CD4-positive, alpha-beta T cell treated with Interleukin-12 subunit alpha and Interleukin-12 subunit beta, for 1 hour (primary cell): ENCODE measurements at regions not wholly inside any gene's neighbourhood (a gene's known extent, or its start where the extent isn't known, plus 50 kb on each side); places are given as distances from the start of the nearest gene placed in this dataset.

Experiments used
- DNase-seq: peaks from one replicate; pipeline ENCODE4 v3.0.0-alpha.2; 2020

DNA sequence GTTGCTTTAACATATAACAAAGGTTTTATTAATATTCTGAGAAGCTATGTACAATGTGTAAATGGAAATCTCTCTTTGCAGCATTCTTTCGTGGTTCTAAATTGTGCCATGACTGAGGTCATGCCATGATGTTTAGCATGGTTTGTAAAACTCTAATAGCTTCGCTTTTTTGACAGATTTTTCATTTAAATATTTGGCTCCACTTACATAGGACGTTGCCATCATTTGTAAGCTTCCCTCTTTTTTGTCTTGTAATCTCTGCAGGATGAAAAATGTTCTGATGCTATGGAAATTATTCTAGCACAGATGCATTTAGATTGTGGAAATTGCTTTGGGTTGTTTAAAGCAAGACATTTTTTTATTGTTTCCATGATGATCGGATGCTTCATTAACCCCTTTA is 1054.8 kb downstream of the MAT2B start:
- no peak for DNase-seq

- DNase-seq = no peak
Measured at GRCh38 chr5:164561933-164562872, 1056.8 kb downstream of the MAT2B start.

DNA sequence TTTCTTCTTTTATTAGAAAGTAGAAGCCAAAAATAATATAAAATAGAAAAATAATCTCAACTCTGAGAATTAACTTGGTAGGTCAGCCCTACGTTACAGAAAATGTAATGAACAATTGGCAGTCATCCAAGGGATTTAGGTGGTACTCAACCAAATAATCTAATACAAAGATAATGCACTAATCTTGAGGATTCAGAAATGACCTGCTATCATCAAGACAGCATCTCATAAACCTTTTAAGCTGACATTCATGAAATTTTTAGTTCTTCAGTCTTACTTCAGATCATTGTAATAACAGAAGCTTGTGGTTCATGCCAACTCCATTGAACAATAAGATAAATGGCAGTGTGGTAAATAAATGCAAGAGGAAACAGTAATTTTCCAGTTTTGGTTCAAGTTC is 1058.0 kb downstream of the MAT2B start:
- no peak for DNase-seq

GRCh38 chr5:164573397-164573796 is 1068.0 kb downstream of the MAT2B start:
- no peak for DNase-seq

DNA sequence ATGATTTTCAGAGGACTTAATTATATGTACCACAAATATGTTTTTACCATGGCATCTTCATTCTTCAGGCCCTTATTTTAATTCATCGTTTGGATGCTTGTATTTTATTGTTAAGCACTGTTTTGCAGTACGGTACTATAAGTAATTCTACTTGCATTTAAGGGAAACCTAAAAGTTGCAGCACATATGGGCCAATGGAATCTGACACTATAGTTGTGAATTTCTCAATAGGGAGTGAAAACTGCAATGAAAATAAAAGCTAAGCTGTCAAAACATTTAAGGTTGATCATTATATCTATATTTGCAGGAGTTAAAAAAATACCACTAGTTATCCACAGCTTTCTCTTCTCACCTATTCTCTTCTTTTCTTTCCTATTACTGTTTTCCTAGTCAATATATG is 1071.8 kb downstream of the MAT2B start:
- no peak for DNase-seq

- DNase-seq = no peak
Measured at GRCh38 chr5:164577742-164578141, 1072.3 kb downstream of the MAT2B start.

- DNase-seq = no peak
Measured at GRCh38 chr5:164578401-164578800, 1073.0 kb downstream of the MAT2B start.

DNA sequence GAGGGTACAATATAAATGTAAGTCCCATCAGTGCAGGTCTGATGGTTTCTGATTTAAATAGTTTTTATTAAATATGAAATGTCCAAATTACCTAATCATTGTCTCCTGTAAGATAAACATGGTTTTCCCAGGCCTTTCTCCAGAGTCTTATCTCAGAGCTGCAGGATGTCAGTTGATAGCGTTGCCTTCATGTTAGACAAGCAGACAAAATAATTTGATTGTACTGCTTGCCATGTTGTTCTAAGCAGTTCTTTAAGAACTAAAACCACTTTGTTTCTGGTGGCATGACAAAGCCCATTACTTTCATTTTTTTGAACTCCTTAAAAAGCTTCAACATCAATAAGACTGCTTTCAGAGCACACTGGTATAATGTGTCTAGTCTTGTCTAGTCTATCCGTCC is 1073.5 kb downstream of the MAT2B start:
- DNase-seq = no peak

GRCh38 chr5:164580155-164580554 is 1074.7 kb downstream of the MAT2B start:
- no peak for DNase-seq

GRCh38 chr5:164581889-164582288 is 1076.5 kb downstream of the MAT2B start:
- no peak for DNase-seq

GRCh38 chr5:164593982-164594381 is 1088.6 kb downstream of the MAT2B start:
- DNase-seq = no peak

GRCh38 chr5:164597293-164597900 is 1092.0 kb downstream of the MAT2B start:
- no peak for DNase-seq

- no peak for DNase-seq
Measured at GRCh38 chr5:164600274-164600673, 1094.9 kb downstream of the MAT2B start.

DNA sequence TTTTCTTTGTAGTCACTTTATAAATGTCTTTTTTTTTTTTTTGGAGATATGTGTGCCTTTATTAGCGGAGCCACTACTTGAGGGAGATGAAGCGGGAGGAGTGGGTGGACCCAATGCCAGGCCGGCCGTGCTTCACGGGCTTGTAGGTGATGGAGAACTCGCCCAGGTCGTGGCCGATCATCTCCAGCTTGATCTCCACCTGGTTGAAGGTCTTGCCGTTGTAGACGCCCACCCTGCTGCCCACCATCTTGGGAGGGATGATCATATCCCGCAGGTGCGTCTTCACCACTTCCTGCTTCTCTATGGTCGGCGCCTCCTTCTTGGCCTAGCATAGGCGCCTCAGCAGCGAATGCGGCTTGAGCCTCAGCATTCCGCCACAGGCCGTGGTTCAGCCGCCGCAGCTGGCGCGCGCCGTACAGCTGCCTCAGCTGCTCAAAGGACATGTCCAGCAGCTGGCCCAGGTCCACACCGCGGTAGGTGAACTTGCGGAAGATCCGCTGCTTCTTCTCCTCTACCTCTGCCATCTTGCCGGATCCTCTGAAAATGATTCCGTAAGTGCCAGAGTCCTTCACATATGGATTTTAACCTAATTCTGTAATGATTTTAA is 1095.6 kb downstream of the MAT2B start:
- DNase-seq = no peak

GRCh38 chr5:164608507-164608906 is 1103.1 kb downstream of the MAT2B start:
- no peak for DNase-seq

DNA sequence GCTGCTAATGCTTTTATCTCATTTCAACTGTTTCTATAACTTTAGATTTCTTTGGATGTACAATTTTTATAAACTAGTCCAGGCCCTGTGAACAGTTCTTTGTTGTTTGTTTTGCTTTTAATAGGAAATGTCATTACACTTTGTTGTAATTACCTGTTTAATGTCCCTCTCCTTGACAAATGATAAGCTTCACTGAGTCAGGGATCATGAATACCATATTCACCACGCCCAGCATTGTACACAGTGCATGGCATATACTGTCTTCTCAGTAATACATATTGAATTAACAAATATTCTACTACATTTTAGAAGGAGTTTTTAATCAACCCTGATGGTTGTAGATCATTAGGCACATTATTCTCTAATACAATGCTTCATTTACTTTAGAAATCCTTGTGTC is 1105.0 kb downstream of the MAT2B start:
- no peak for DNase-seq

GRCh38 chr5:164614707-164615106 is 1109.3 kb downstream of the MAT2B start:
- no peak for DNase-seq

DNA sequence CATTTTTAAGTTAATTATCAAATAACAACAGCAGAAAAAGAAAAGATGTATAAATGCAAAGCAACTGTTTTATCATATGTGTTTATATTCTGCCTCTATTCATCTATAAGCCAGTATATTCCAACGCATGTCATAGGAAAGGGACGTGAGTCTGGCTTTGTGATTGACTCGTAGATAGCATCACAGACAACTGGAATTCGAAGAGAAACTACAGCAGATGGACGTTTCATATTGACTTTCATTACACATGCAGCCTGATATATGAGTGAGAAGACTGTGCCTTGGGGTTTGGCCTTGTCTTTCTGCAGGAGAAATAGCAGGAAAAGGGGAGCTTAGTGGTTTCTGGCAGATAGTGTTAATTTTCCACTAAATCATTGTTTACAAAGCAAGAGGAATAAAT is 1111.9 kb downstream of the MAT2B start:
- no peak for DNase-seq

- no peak for DNase-seq
Measured at GRCh38 chr5:164627021-164627420, 1121.6 kb downstream of the MAT2B start.

- no peak for DNase-seq
Measured at GRCh38 chr5:164636456-164636855, 1131.0 kb downstream of the MAT2B start.

DNA sequence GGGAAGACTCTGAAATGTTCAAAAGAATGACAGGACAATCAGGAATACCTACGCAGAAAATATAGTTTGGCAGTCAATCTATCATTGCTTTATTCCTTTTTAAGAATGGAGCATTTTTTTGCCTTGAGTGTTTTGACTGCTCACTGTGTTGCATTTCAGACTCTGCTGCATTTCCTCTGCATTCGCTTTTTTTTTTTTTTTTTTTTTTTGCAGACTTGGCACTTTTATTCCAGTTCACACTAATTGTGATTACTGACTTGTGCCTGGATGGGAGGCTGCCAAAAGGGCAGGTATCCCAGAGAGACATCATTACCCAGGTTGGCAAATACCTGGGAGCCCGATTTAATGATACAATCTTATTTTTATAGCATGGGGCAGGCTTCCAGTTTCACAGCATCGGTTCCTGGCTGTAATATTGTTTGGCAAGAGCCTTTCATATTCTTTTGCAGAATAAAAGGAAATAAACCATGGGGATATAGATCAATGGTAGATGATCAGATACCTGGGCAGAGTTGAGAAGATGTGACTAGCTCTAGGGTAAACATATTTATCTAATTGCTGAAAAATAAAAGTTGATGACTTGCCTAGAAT is 1132.6 kb downstream of the MAT2B start:
- DNase-seq = no peak

DNA sequence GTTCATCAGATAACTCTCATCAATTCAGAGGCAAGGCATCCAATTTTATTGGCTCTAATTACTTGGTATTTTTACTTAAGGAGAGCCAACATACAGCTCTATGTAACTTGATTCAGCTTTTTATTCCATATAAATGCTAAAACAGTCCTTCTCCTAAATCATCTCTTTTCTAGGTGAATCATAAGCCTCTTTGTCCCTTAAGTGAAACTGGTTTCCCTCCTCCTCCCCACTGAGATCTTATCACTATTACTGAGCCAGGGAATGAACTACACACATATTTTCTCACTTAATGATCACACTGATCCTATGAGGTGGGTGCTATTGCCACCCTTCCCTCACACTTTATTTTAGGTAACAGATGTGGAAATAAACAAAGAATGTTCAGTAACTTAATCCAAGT is 1143.8 kb downstream of the MAT2B start:
- DNase-seq = no peak

- no peak for DNase-seq
Measured at GRCh38 chr5:164650427-164650826, 1145.0 kb downstream of the MAT2B start.
